ENCODE measurements at regions not wholly inside any gene's neighbourhood (a gene's known extent, or its start where the extent isn't known, plus 50 kb on each side); places are given as distances from the start of the nearest gene placed in this dataset.

GRCh38 chr15:47383801-47384200, 333.5 kb upstream of the SEMA6D start:
- no peaks in the 10 kb centered on the region for H3K36me3 Mint-ChIP-seq
- H3K27ac Mint-ChIP-seq: no peak overlapping the region
- no peak for TF ChIP-seq NR2C2 (CRISPR knock-in tag; IDR thresholded peaks at IDR 0.05)
- TF ChIP-seq E2F1 (CRISPR knock-in tag; IDR thresholded peaks at IDR 0.05): no peak
- TF ChIP-seq PRRX2 (CRISPR knock-in tag; IDR thresholded peaks at IDR 0.05): no peak
- TF ChIP-seq TEAD1 (CRISPR knock-in tag; IDR thresholded peaks at IDR 0.05): no peak
- no peak for TF ChIP-seq USF2 (CRISPR knock-in tag; IDR thresholded peaks at IDR 0.05)
- no peak for TF ChIP-seq ZNF263 (CRISPR knock-in tag; IDR thresholded peaks at IDR 0.05; ENCODE audit: low read depth)
- TF ChIP-seq RELA (CRISPR knock-in tag; IDR thresholded peaks at IDR 0.05; ENCODE audit: borderline replicate concordance): no peak
- no peak for TF ChIP-seq ZNF532 (CRISPR knock-in tag; IDR thresholded peaks at IDR 0.05; ENCODE audit: borderline replicate concordance)
- TF ChIP-seq CBFB (CRISPR knock-in tag; IDR thresholded peaks at IDR 0.05; ENCODE audit: low read depth): no peak
- TF ChIP-seq ZNF219 (CRISPR knock-in tag; IDR thresholded peaks at IDR 0.05; ENCODE audit: borderline replicate concordance): no peak
- TF ChIP-seq ZNF416 (CRISPR knock-in tag; IDR thresholded peaks at IDR 0.05): no peak
- no peak for TF ChIP-seq USF1 (CRISPR knock-in tag; IDR thresholded peaks at IDR 0.05)
- TF ChIP-seq ZNF423 (CRISPR knock-in tag; IDR thresholded peaks at IDR 0.05): no peak
- no peak for TF ChIP-seq IRF2 (CRISPR knock-in tag; IDR thresholded peaks at IDR 0.05; ENCODE audit: borderline replicate concordance, low read depth)
- no peak for TF ChIP-seq ARID4B (CRISPR knock-in tag; IDR thresholded peaks at IDR 0.05; ENCODE audit: borderline replicate concordance)
- no peak for TF ChIP-seq GTF2I (CRISPR knock-in tag; conservative IDR thresholded peaks at IDR 0.05)
- ChIA-PET CTCF (interaction anchor here (1.0 to 2.2 kb wide), 3 partner anchors 9 to 188 kb away, joined by 3 to 16 read pairs (median 4); no protein-coding TSS in a partner anchor), POLR2A (no interaction called here)
- H3K9me3 Mint-ChIP-seq: peaks cover 7% of the 10 kb centered on the region
- H3K27me3 Mint-ChIP-seq (ENCODE audit: low read depth): no peaks in the 10 kb centered on the region
- DNase-seq (ENCODE audit: low spot score) (no peak), ATAC-seq (no peak)
- H3K4me3 Mint-ChIP-seq: no peak overlapping the region
- peaks cover 9% of the 10 kb centered on the region for H3K4me1 Mint-ChIP-seq

Measured in WTC11 (cell line).